Activated T-helper 1 cell treated with anti-CD3 and anti-CD28 coated beads, Interleukin-2, amount 50 U/mL, for 16 hours (primary cell): ENCODE measurements at regions not wholly inside any gene's neighbourhood (a gene's known extent, or its start where the extent isn't known, plus 50 kb on each side); places are given as distances from the start of the nearest gene placed in this dataset.

Experiments used
- DNase-seq, 2 donors: peaks; one replicate each; pipeline ENCODE4 v3.0.0-alpha.2; 2020; ENCODE audit warnings: low read depth in 1 of 2, low spot score in 1 of 2

GRCh38 chr18:78711971-78712370, 267.6 kb upstream of the SALL3 start:
- no peak for DNase-seq

- no peak for DNase-seq
Measured at GRCh38 chr18:78713069-78713468, 266.5 kb upstream of the SALL3 start.

GRCh38 chr18:78713726-78714125, 265.9 kb upstream of the SALL3 start:
- DNase-seq, result no peak

GRCh38 chr18:78716022-78716421, 263.6 kb upstream of the SALL3 start:
- DNase-seq, result no peak

DNA sequence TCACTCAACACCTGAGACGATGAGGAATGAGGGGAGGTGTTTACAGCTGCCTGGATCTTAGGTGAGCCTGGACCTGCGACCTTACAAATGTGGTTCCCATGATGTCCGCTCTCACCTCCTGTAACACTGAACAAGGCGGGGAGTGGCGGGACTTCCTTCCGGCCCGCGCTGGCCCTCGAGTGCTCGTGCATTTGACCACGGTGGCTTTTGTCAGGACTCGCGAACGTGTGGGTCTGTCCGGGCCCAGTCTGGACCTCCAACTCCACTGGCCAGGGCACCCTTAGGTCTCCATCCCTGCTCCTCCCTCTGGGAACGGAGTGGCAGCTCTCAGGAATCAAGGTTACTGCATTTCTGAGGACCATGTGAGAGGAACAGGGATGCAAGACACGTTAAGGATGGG, 263.0 kb upstream of the SALL3 start:
- DNase-seq, result no peak

GRCh38 chr18:78717051-78717765, 262.4 kb upstream of the SALL3 start:
- DNase-seq, result no peak

GRCh38 chr18:78717766-78718150, 261.9 kb upstream of the SALL3 start:
- DNase-seq, result no peak

GRCh38 chr18:78719821-78720220, 259.8 kb upstream of the SALL3 start:
- DNase-seq, result no peak

DNA sequence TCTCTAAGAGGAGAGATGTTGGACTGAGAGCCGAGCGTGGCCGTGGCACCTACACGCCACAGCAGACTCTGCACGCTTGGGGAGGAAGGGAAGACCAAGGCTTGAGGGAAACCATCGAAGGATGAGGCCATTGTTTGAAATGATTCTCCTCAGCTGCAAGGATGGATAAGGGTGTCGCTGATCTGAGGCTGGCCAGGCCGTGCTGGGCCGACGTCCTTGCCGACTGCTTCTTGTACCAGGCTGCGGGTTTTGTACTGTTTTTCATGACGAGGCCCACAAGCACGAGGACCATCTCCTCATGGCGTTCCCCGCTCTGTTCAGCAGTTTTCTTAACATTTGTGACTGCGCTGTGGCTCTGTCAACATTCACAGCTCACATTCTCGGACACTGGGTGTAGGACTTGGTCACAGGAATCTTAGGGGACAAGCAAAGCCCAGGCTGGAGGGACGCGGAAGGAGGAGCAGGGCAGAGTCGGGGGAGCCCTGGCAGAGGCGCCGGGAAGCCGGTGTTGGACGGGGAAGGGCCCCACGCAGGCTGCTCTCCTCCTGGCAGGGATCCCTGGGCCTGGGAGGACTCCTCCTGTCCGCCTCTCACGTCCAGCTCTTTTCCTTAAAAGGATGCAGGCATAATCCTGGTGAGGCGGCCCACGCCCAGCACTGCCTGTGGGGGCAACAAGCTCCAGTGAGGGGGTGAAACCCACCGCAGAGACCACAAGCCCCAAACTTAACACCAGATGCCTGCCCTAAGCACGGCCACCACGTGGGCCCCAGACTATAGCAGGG, 259.0 kb upstream of the SALL3 start:
- DNase-seq, result no peak

DNA sequence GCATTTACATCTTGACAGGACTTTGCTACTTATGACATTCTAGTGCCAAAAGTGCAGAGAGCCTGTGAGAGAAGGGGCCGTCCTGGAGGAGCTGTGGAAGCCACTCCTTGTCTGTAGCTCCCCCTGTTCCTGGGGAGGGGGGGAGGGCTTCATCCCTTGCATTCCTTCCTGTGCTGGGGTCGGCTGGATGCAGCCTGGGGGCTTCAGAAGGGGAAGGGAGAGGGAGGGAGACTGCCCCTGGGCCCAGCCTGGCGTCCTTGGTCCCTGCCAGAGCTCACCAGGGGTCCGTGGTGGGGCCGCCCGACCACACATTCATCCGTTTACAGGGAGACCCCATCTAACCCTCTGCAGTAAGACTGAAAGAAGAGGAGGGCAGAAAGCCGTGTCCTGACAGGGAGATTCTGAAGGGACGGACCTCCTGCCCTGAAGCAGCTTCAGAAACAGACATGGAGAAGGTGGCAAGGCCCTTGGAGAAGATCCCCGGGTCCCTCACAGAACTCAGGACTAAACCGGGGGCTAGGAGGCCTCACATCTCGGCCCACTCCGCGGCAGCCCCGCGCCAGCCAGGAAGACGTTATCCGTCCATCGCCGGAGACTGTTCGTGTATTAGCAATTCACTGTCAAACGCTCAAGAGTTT, 258.3 kb upstream of the SALL3 start:
- DNase-seq, result no peak

DNA sequence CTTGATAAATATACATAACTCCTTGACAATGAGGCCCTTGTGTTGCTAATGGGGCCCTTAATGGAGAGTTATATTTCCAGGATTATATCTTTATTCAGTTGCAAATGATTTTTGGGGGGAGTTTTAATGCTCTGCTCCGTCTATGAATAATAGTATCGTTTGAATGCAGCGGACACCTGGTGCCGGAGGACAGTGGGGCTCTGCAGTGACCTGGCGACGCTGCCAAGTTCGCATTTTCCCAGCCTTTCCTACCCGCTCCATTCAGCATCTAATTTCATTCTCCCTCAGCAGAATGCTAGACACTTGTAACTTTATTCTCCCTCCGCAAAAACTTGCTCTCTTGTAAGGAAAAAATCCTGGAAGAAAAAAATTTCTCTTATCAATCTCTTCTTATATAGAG, 257.6 kb upstream of the SALL3 start:
- DNase-seq, result no peak

DNA sequence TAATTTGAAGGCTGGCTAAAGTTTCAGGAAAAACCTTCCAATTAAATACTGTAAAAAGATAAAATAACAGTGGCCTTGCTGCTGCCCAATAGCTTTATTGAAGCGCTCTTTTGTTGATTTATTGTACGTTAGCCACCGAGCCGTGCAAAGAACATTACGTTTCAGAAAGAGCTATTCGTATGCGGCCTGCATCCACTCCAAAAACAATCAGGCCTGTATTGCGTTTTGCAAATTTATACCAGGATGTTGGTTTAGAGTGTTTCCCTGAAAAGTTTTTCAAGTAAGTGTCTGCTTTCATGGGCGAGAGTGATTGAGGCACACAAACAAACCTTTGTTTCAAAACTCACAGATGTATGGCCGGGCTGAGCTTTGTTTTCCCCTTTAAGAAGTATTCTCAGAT, 257.2 kb upstream of the SALL3 start:
- DNase-seq, result no peak

DNA sequence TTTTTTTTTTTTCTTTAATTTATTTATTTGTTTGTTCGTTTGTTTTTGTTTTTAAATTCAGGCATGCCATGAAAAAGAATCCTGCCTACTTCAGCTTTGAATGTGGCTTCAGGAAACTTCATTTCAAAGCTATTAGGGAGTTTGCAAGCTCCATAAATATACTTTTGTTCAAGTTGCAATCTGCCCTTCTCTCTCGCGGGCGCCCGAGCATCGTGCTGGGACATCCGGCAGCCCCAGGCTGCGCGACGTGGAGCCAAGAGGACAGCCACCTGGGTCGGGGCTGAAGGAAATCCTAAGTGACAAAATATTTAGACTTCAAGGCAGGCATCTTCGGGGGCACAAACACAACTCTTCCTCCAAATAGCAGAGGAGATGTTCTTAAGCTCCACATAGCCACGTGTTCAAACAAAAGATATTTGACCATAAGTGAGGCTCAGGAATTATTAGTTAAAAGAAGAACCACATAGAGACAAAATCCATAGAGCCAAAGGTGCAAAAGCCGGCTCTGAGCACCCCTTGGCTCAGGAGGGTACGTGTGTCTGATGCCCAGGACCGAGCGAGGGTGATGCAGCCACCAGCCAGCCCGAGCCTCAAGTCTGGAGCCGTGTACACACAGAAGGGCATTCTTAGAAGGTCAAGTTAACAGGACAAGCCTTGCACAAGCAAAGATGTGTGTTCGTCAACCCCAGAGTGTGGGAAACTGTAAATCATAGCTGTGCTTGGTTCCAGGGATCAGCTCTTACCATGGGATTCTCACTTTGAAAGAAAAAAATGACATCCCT, 256.5 kb upstream of the SALL3 start:
- DNase-seq, result no peak

DNA sequence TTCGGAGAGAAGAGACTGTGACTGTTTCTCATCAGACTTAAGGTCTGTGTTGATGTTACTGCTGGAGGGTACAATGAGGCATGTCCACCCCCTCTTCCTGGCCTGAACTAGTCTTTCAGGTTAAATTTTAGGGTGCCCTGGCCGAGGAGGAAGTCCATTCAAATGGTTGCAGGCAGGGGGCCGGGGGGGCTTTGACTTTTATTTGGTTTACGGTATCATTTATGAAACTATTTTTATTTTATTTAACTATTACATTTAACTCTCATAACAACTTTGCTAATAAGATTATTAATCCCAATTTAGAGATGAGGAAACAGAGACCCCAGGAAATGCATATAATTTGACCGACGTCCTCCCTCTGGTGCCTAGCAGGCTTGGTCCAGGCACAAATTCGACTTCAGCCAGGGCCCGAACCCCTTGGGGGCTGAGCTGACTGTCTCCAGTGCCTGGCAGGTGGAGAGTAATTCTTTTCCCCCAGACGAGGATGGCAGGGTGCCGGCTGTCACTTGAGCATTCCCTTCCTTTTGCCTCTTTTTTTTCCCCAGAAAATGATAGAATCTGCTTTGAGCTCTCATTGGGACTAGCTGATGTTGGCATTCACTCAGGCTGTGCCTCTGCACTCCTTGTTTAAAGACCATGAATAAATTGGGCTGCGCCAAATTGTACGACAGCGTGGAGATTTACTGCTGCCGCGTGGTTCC, 255.3 kb upstream of the SALL3 start:
- no peak for DNase-seq

- no peak for DNase-seq
Measured at GRCh38 chr18:78725426-78725825, 254.2 kb upstream of the SALL3 start.

DNA sequence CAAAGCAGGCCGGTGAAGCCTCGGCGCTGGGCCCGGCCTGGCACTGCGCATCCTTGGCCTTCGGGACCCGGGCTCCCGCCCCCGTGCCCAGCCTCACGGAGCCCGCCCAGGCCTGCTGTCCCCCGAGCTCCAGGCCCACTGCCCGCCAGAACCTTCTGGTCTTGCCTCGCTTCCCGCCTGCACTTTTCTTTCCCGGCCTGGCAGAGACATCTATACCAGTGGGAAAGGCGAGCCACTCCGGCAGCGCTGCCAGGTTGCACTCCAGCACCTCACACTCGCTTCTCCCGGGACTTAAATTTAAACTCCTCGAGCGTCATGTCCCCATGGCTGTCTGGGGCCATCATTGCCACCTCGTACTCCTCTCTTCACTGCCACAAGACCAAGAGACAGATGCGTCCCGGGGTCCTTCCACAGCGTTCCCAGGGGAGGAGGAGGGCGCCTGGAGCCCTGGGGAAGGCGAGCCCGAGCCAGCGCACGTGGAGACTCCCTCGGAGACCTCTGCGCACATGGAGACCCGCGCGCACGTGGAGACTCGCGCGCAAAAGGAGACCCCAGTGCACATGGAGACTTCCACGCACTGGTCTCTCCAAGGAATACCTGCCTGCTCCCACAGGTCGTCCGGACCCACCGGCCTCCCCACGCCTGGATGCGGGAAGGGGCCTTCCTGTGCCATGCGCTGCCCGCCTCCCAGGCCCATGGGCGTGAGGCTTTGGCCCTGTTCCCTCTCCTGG, 253.1 kb upstream of the SALL3 start:
- no peak for DNase-seq

GRCh38 chr18:78727057-78727739, 252.4 kb upstream of the SALL3 start:
- DNase-seq, result no peak

GRCh38 chr18:78727877-78728783, 251.5 kb upstream of the SALL3 start:
- no peak for DNase-seq
